ENCODE measurements at regions not wholly inside any gene's neighbourhood (a gene's known extent, or its start where the extent isn't known, plus 50 kb on each side); places are given as distances from the start of the nearest gene placed in this dataset.

DNA sequence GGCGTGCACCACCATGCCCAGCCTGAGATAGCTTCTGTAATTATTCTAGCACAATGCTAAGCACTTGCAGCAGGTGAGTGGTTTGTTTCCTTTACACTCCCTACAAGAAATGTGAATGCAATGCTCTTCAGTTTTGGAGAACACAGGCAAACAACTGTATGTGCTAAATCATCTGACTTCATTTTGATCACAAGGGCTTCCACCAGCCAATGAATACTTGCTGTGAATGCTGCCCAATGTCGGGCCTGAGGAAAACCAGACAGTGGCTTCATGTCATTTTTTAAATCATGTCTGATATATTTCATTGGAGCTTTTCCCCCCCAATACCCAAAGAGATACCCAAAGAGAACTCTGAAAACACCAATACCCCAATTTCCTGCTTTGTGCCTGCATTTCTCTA is 155.6 kb upstream of the XPO1 start:
- no peaks in the 10 kb centered on the region for H3K9me3 Mint-ChIP-seq (ENCODE audit: unreplicated experiment)
- POLR2A ChIA-PET = interaction anchor here (0.7 kb wide), 1 partner anchor 96 kb away, joined by 3 read pairs; no protein-coding TSS in a partner anchor
- H3K36me3 Mint-ChIP-seq (ENCODE audit: insufficient read depth, unreplicated experiment) = no peaks in the 10 kb centered on the region
- BruUV-seq (replicated peaks) = no TSS peak
- H3K27me3 Mint-ChIP-seq (ENCODE audit: insufficient read depth, unreplicated experiment) = no peaks in the 10 kb centered on the region
- CTCF ChIA-PET = no interaction called here
- TF ChIP-seq, protein P1, sequence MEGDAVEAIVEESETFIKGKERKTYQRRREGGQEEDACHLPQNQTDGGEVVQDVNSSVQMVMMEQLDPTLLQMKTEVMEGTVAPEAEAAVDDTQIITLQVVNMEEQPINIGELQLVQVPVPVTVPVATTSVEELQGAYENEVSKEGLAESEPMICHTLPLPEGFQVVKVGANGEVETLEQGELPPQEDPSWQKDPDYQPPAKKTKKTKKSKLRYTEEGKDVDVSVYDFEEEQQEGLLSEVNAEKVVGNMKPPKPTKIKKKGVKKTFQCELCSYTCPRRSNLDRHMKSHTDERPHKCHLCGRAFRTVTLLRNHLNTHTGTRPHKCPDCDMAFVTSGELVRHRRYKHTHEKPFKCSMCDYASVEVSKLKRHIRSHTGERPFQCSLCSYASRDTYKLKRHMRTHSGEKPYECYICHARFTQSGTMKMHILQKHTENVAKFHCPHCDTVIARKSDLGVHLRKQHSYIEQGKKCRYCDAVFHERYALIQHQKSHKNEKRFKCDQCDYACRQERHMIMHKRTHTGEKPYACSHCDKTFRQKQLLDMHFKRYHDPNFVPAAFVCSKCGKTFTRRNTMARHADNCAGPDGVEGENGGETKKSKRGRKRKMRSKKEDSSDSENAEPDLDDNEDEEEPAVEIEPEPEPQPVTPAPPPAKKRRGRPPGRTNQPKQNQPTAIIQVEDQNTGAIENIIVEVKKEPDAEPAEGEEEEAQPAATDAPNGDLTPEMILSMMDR (IDR thresholded peaks at IDR 0.05; ENCODE audit: unreplicated experiment) = no peak
- no peak overlapping the region for H3K27ac Mint-ChIP-seq (ENCODE audit: low read depth, unreplicated experiment)
- no peaks in the 10 kb centered on the region for H3K4me1 Mint-ChIP-seq (ENCODE audit: insufficient read depth, unreplicated experiment)
- intact Hi-C loops (cut with micrococcal nuclease) = loop anchor here (1.0 kb wide), 1 partner anchor 70 kb away; no protein-coding TSS in a partner anchor
- no peak overlapping the region for H3K4me3 Mint-ChIP-seq (ENCODE audit: unreplicated experiment)
- DNase-seq (ENCODE audit: unreplicated experiment) = no peak

DNA sequence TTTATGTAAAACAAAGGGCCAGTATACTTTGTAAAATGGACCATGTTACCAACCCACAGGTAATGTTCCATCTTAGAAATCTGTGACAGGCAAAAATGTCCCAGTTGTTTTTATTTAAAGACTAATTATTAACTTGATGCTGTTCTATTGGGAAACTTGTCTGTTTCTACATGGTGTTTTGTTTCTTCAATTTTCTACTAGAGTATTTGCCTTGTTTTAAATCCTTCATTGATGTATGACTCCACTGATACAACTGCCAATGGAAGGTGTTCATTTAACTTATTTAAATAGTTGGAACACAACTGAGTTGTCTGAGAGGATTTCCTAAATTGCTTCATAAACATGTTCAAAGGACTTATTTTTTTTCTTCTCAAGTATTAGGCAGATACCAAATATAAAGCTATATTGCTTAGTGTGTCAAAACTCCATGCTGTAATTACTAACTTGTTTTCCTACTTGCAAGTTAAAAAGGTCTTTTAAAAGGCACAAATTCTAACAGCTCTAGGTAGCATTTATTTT is 152.0 kb upstream of the XPO1 start:
- Mint-ChIP-seq H3K27me3 (ENCODE audit: insufficient read depth, unreplicated experiment) (no peaks in the 10 kb centered on the region), H3K4me3 (ENCODE audit: unreplicated experiment) (no peak overlapping the region), H3K4me1 (ENCODE audit: insufficient read depth, unreplicated experiment) (no peaks in the 10 kb centered on the region), H3K9me3 (ENCODE audit: unreplicated experiment) (no peaks in the 10 kb centered on the region), H3K27ac (ENCODE audit: low read depth, unreplicated experiment) (no peak overlapping the region), H3K36me3 (ENCODE audit: insufficient read depth, unreplicated experiment) (no peaks in the 10 kb centered on the region)
- BruUV-seq (replicated peaks) = no TSS peak
- intact Hi-C loops (cut with micrococcal nuclease) = no loop called here
- no peak for DNase-seq (ENCODE audit: unreplicated experiment)
- TF ChIP-seq, protein P1 (IDR thresholded peaks at IDR 0.05; ENCODE audit: unreplicated experiment) = no peak
- POLR2A ChIA-PET = interaction anchor here (0.6 kb wide), 1 partner anchor 218 kb away, joined by 3 read pairs; no protein-coding TSS in a partner anchor
- CTCF ChIA-PET = no interaction called here

DNA sequence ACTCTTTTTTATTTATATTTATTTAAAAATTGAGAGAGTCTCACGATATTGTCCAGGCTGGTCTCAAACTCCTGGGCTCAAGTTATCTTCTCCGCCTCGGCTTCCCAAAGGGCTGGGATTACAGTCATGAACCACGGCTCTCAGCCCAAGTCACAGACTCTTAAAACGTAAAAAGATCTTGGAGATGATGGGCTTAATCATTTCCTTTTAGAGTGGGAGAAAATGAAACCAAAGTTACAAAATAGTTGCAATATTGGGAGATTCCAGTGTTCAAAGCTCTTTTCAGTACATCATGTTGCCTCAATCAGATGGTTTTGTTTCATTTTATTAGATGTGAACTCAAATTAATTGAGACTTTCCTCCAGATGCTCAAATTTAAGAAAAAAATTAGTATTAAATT is 151.4 kb upstream of the XPO1 start:
- no peaks in the 10 kb centered on the region for H3K36me3 Mint-ChIP-seq (ENCODE audit: insufficient read depth, unreplicated experiment)
- ChIA-PET CTCF (no interaction called here), POLR2A (interaction anchor here (0.6 kb wide), 1 partner anchor 44 kb away, joined by 3 read pairs; no protein-coding TSS in a partner anchor)
- H3K4me3 Mint-ChIP-seq (ENCODE audit: unreplicated experiment) = no peak overlapping the region
- H3K9me3 Mint-ChIP-seq (ENCODE audit: unreplicated experiment) = no peaks in the 10 kb centered on the region
- H3K4me1 Mint-ChIP-seq (ENCODE audit: insufficient read depth, unreplicated experiment) = no peaks in the 10 kb centered on the region
- DNase-seq (ENCODE audit: unreplicated experiment) = no peak
- intact Hi-C loops (cut with micrococcal nuclease) = no loop called here
- no peak overlapping the region for H3K27ac Mint-ChIP-seq (ENCODE audit: low read depth, unreplicated experiment)
- BruUV-seq (replicated peaks) = no TSS peak
- TF ChIP-seq, protein P1 (IDR thresholded peaks at IDR 0.05; ENCODE audit: unreplicated experiment) = no peak
- H3K27me3 Mint-ChIP-seq (ENCODE audit: insufficient read depth, unreplicated experiment) = no peaks in the 10 kb centered on the region

DNA sequence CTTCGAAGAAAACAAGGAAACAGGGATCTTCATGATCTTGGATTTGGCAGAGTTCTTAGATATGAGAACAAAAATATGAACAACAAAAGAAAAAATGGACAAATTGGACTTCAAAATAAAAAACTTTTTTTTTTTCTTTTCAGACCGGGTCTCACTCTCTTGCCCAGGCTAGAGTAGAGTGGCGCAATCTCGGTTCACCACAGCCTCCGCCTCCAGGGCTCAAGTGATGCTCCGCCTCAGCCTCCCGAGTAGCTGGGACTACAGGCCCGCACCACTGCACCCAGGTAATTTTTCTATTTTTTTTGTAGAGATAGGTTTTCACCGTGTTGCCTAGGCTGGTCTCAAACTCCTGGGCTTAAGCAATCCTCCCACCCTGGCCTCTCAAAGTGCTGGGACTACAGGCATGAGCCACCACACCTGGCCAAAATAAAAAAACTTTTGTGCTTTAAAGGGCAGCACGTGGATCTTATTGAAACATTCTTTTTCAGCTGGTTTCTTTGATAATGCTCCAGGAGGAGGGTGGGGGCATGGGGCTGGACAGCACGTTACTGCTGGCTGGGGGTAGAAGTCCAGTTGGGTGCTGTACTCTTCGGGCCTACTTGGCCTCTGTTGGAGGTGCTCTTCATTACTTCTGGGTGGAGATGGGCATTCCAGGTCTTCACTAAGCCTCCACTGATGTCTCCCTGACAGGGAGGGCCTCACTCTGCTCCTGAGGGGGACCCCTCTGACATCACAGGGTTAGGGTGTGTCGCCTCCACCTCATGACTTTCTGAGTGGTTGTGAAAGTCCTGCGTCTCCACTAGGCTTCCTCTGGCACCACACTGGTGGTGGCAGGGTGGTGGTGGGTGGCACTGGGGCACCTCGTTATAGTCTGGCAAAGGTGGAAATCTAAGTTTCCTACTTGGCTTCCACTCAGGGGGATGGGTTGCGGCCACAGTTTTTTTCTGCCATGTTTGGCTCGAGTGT is 150.5 kb upstream of the XPO1 start:
- Mint-ChIP-seq H3K9me3 (ENCODE audit: unreplicated experiment) (no peaks in the 10 kb centered on the region), H3K27me3 (ENCODE audit: insufficient read depth, unreplicated experiment) (no peaks in the 10 kb centered on the region), H3K4me1 (ENCODE audit: insufficient read depth, unreplicated experiment) (no peaks in the 10 kb centered on the region), H3K4me3 (ENCODE audit: unreplicated experiment) (no peak overlapping the region), H3K27ac (ENCODE audit: low read depth, unreplicated experiment) (no peak overlapping the region), H3K36me3 (ENCODE audit: insufficient read depth, unreplicated experiment) (no peaks in the 10 kb centered on the region)
- DNase-seq (ENCODE audit: unreplicated experiment) = no peak
- CTCF ChIA-PET = no interaction called here
- BruUV-seq (replicated peaks) = no TSS peak
- TF ChIP-seq, protein P1 (IDR thresholded peaks at IDR 0.05; ENCODE audit: unreplicated experiment) = no peak
- POLR2A ChIA-PET = interaction anchor here (0.7 kb wide), 3 partner anchors 18 to 597 kb away, joined by 3 to 4 read pairs (median 3); no protein-coding TSS in a partner anchor
- intact Hi-C loops (cut with micrococcal nuclease) = no loop called here

Data from MCF 10A (cell line).